SK-N-SH treated with all-trans-retinoic acid at 6 μM for 48 hours (cell line): ENCODE measurements at regions not wholly inside any gene's neighbourhood (a gene's known extent, or its start where the extent isn't known, plus 50 kb on each side); places are given as distances from the start of the nearest gene placed in this dataset.

Experiments used
- CREB5 ChIP-seq: fragments of 250-450 bp; sonication (Bioruptor Pico); IDR thresholded peaks from 2 replicates; pipeline ENCODE4 v1.5.1; 2020; ENCODE audit warnings: low read depth, mild to moderate bottlenecking, moderate library complexity
- PATZ1 ChIP-seq: fragments of 250-450 bp; sonication (Bioruptor Pico); IDR thresholded peaks from 2 replicates; pipeline ENCODE4 v1.8.0; 2020; ENCODE audit warnings: mild to moderate bottlenecking, moderate library complexity, borderline replicate concordance
- RARB ChIP-seq: fragments of 250-450 bp; sonication (Bioruptor Pico); IDR thresholded peaks from 2 replicates; pipeline ENCODE4 v1.8.0; 2021; ENCODE audit warnings: mild to moderate bottlenecking, moderate library complexity
- TOX ChIP-seq: fragments of 250-450 bp; sonication (Bioruptor Pico); IDR thresholded peaks from 2 replicates; pipeline ENCODE4 v1.8.0; 2021; ENCODE audit warnings: mild to moderate bottlenecking, moderate library complexity, borderline replicate concordance
- ZFP3 ChIP-seq: fragments of 250-450 bp; sonication (Bioruptor Pico); IDR thresholded peaks from 2 replicates; pipeline ENCODE4 v1.5.0; 2020; ENCODE audit warnings: mild to moderate bottlenecking, moderate library complexity
- ZFP30 ChIP-seq: fragments of 450-650 bp; formaldehyde crosslinking; IDR thresholded peaks from 2 replicates; pipeline ENCODE4 v1.5.0; 2022; ENCODE audit warnings: mild to moderate bottlenecking, moderate library complexity

- TF ChIP-seq ZFP3 (CRISPR knock-in tag) (no peak), CREB5 (CRISPR knock-in tag) (no peak), RARB (CRISPR knock-in tag) (no peak), TOX (CRISPR knock-in tag) (no peak), ZFP30 (CRISPR knock-in tag) (no peak), PATZ1 (CRISPR knock-in tag) (no peak)
Measured at GRCh38 chr5:116739571-116739970, 164.9 kb upstream of the SEMA6A start.
